CD4-positive, alpha-beta T cell treated with Interleukin-4 for 4 hours (primary cell): ENCODE measurements at regions not wholly inside any gene's neighbourhood (a gene's known extent, or its start where the extent isn't known, plus 50 kb on each side); places are given as distances from the start of the nearest gene placed in this dataset.

ENCODE experiments used
- DNase-seq: peaks from one replicate; pipeline ENCODE4 v3.0.0-alpha.2; 2020

GRCh38 chr19:31562966-31563612 is 213.9 kb upstream of the TSHZ3 start:
- no peak for DNase-seq

- DNase-seq: no peak
These were observed 218.5 kb upstream of the TSHZ3 start for GRCh38 chr19:31567776-31568175.

GRCh38 chr19:31568724-31569123 is 219.5 kb upstream of the TSHZ3 start:
- no peak for DNase-seq

- DNase-seq: no peak
These were observed 221.5 kb upstream of the TSHZ3 start for GRCh38 chr19:31570718-31571117.

- no peak for DNase-seq
These were observed 223.1 kb upstream of the TSHZ3 start for GRCh38 chr19:31572102-31572975.

GRCh38 chr19:31572976-31573298 is 223.7 kb upstream of the TSHZ3 start:
- no peak for DNase-seq

GRCh38 chr19:31574251-31574973 is 225.2 kb upstream of the TSHZ3 start:
- DNase-seq: no peak

- DNase-seq: no peak
These were observed 226.7 kb upstream of the TSHZ3 start for GRCh38 chr19:31575846-31576335.

- DNase-seq: no peak
These were observed 229.1 kb upstream of the TSHZ3 start for GRCh38 chr19:31578326-31578725.

GRCh38 chr19:31583148-31583547 is 233.9 kb upstream of the TSHZ3 start:
- no peak for DNase-seq

- no peak for DNase-seq
These were observed 237.0 kb upstream of the TSHZ3 start for GRCh38 chr19:31586282-31586681.

- no peak for DNase-seq
These were observed 239.9 kb upstream of the TSHZ3 start for GRCh38 chr19:31589109-31589508.

- DNase-seq: no peak
These were observed 242.0 kb upstream of the TSHZ3 start for GRCh38 chr19:31591258-31591657.

- no peak for DNase-seq
These were observed 243.2 kb upstream of the TSHZ3 start for GRCh38 chr19:31592456-31592855.

GRCh38 chr19:31594701-31595100 is 245.5 kb upstream of the TSHZ3 start:
- DNase-seq: no peak

GRCh38 chr19:31595521-31595920 is 246.3 kb upstream of the TSHZ3 start:
- DNase-seq: no peak

GRCh38 chr19:31596751-31597150 is 247.5 kb upstream of the TSHZ3 start:
- DNase-seq: no peak

GRCh38 chr19:31597616-31598015 is 248.4 kb upstream of the TSHZ3 start:
- no peak for DNase-seq

- DNase-seq: no peak
These were observed 249.5 kb upstream of the TSHZ3 start for GRCh38 chr19:31598730-31599238.

- no peak for DNase-seq
These were observed 251.6 kb upstream of the TSHZ3 start for GRCh38 chr19:31600731-31601295.

GRCh38 chr19:31601855-31602254 is 252.6 kb upstream of the TSHZ3 start:
- no peak for DNase-seq

- DNase-seq: no peak
These were observed 253.3 kb upstream of the TSHZ3 start for GRCh38 chr19:31602548-31602947.

- DNase-seq: no peak
These were observed 255.3 kb upstream of the TSHZ3 start for GRCh38 chr19:31604493-31605040.
